HEK293T (cell line): ENCODE measurements at regions not wholly inside any gene's neighbourhood (a gene's known extent, or its start where the extent isn't known, plus 50 kb on each side); places are given as distances from the start of the nearest gene placed in this dataset.
A peak's percentile ranks its signal among the peaks of the same experiment; 100 is the strongest.

Experiments used
- CTCF ChIA-PET: fragments of 350-600 bp; formaldehyde crosslinking; extraction: SDS; loops from one replicate; lab custom pipeline; 2021; ENCODE audit warnings: antibody characterized with exemption, inconsistent platforms; lab: Yijun Ruan, JAX
- POLR2A ChIA-PET: fragments of 350-600 bp; formaldehyde crosslinking; extraction: SDS; loops from one replicate; lab custom pipeline; 2020; ENCODE audit warnings: antibody characterized with exemption, inconsistent platforms; lab: Yijun Ruan, JAX
- DNase-seq: peaks from one replicate; pipeline ENCODE4 v3.0.0; 2012; ENCODE audit warnings: mixed read lengths; ENCODE audit errors: extremely low spot score
- ARNT ChIP-seq: fragments of 450-650 bp; IDR thresholded peaks from 2 replicates; pipeline ENCODE4 v1.6.1; 2017; ENCODE audit warnings: mild to moderate bottlenecking
- BHLHE40 ChIP-seq: fragments of 450-650 bp; IDR thresholded peaks from 2 replicates; pipeline ENCODE4 v1.6.1; 2016; ENCODE audit warnings: mild to moderate bottlenecking, moderate library complexity, borderline replicate concordance
- CTBP1 ChIP-seq: fragments of 450-650 bp; IDR thresholded peaks from 2 replicates; pipeline ENCODE4 v1.6.1; 2016; ENCODE audit warnings: borderline replicate concordance
- ELF4 ChIP-seq: fragments of 450-650 bp; IDR thresholded peaks from 2 replicates; pipeline ENCODE4 v1.6.1; 2017; ENCODE audit warnings: antibody characterized with exemption
- FOXA1 ChIP-seq: fragments of 450-650 bp; IDR thresholded peaks from 2 replicates; pipeline ENCODE4 v1.6.1; 2016; ENCODE audit warnings: mild to moderate bottlenecking
- FOXK2 ChIP-seq: fragments of 450-650 bp; IDR thresholded peaks from 2 replicates; pipeline ENCODE4 v1.6.1; 2016; ENCODE audit warnings: mild to moderate bottlenecking
- FOXM1 ChIP-seq: fragments of 450-650 bp; IDR thresholded peaks from 2 replicates; pipeline ENCODE4 v1.6.1; 2017; ENCODE audit warnings: mild to moderate bottlenecking, borderline replicate concordance
- HDGF ChIP-seq: fragments of 450-650 bp; IDR thresholded peaks from 2 replicates; pipeline ENCODE4 v1.6.1; 2017; ENCODE audit warnings: antibody characterized with exemption, borderline replicate concordance
- L3MBTL2 ChIP-seq: fragments of 450-650 bp; conservative IDR thresholded peaks from 2 replicates; pipeline ENCODE4 v1.6.1; 2016; ENCODE audit warnings: mild to moderate bottlenecking
- LEF1 ChIP-seq: fragments of 450-650 bp; IDR thresholded peaks from 2 replicates; pipeline ENCODE4 v1.6.1; 2017; ENCODE audit warnings: mild to moderate bottlenecking, borderline replicate concordance
- NFRKB ChIP-seq: fragments of 450-650 bp; IDR thresholded peaks from 2 replicates; pipeline ENCODE4 v1.6.1; 2016; ENCODE audit warnings: mild to moderate bottlenecking, moderate library complexity
- PKNOX1 ChIP-seq: fragments of 450-650 bp; IDR thresholded peaks from 2 replicates; pipeline ENCODE4 v1.6.1; 2016
- SP1 ChIP-seq: fragments of 450-650 bp; IDR thresholded peaks from 2 replicates; pipeline ENCODE4 v1.6.1; 2017
- SUZ12 ChIP-seq: fragments of 450-650 bp; IDR thresholded peaks from 2 replicates; pipeline ENCODE4 v1.6.1; 2016; ENCODE audit warnings: mild to moderate bottlenecking
- TARDBP ChIP-seq: fragments of 450-650 bp; IDR thresholded peaks from 2 replicates; pipeline ENCODE4 v1.6.1; 2016
- ZNF384 ChIP-seq: fragments of 450-650 bp; IDR thresholded peaks from 2 replicates; pipeline ENCODE4 v1.6.1; 2016

- no peak for DNase-seq
- ChIA-PET CTCF (no interaction called here), POLR2A (interaction anchor here (1.2 kb wide), 1 partner anchor 256 kb away, joined by 4 read pairs; no protein-coding TSS in a partner anchor)
- TF ChIP-seq PKNOX1: 0 out of 2 replicates have a peak, but pooled peaks have one; percentile 5
- no peak for TF ChIP-seq BHLHE40
Observed at GRCh38 chr17:71184716-71185115, 936.1 kb upstream of the SOX9 start.

GRCh38 chr17:71187145-71187878 is 933.5 kb upstream of the SOX9 start:
- ChIA-PET POLR2A (no interaction called here), CTCF (no interaction called here)
- TF ChIP-seq ZNF384: no peak
- no peak for TF ChIP-seq CTBP1
- TF ChIP-seq PKNOX1: no peak
- TF ChIP-seq LEF1: no peak
- TF ChIP-seq NFRKB: no peak
- TF ChIP-seq FOXM1: no peak
- no peak for TF ChIP-seq BHLHE40
- TF ChIP-seq SP1: no peak
- TF ChIP-seq SUZ12: no peak
- TF ChIP-seq TARDBP: no peak
- no peak for TF ChIP-seq ARNT
- TF ChIP-seq FOXK2: no peak
- no peak for TF ChIP-seq FOXA1
- no peak for TF ChIP-seq ELF4
- TF ChIP-seq L3MBTL2: no peak
- no peak for TF ChIP-seq HDGF
- DNase-seq: no peak

GRCh38 chr17:71188811-71189492 is 931.9 kb upstream of the SOX9 start:
- POLR2A ChIA-PET: no interaction called here
- CTCF ChIA-PET: no interaction called here

GRCh38 chr17:71189493-71189831 is 931.4 kb upstream of the SOX9 start:
- ChIA-PET POLR2A (no interaction called here), CTCF (no interaction called here)
- TF ChIP-seq LEF1 (no peak), BHLHE40 (no peak), ELF4 (no peak), CTBP1 (no peak), L3MBTL2 (no peak)
- DNase-seq: no peak

More at GRCh38 chr17:71188811-71189492, 931.9 kb upstream of the SOX9 start:
- TF ChIP-seq L3MBTL2 (no peak), FOXM1 (no peak), HDGF (no peak), BHLHE40 (no peak), NFRKB (no peak), FOXK2 (no peak), FOXA1 (no peak), SP1 (no peak), ZNF384 (no peak), TARDBP (no peak), ARNT (no peak), CTBP1 (no peak)
- DNase-seq: no peak

- ChIA-PET CTCF (no interaction called here), POLR2A (no interaction called here)
- TF ChIP-seq PKNOX1 (no peak), FOXA1 (no peak), FOXK2 (no peak), SP1 (no peak), ZNF384 (no peak)
- DNase-seq: no peak
Observed at GRCh38 chr17:71192039-71192555, 928.7 kb upstream of the SOX9 start.

- ChIA-PET POLR2A (no interaction called here), CTCF (no interaction called here)
- DNase-seq: no peak
- TF ChIP-seq SP1: no peak
- no peak for TF ChIP-seq ELF4
- TF ChIP-seq FOXK2: no peak
- TF ChIP-seq FOXA1: no peak
- no peak for TF ChIP-seq HDGF
- no peak for TF ChIP-seq TARDBP
- TF ChIP-seq NFRKB: no peak
- TF ChIP-seq L3MBTL2: no peak
- no peak for TF ChIP-seq SUZ12
Observed at GRCh38 chr17:71192848-71193247, 928.0 kb upstream of the SOX9 start.
